OCI-LY7 (cell line): ENCODE measurements at regions not wholly inside any gene's neighbourhood (a gene's known extent, or its start where the extent isn't known, plus 50 kb on each side); places are given as distances from the start of the nearest gene placed in this dataset.

Experiments
- EZH2phosphoT487 ChIP-seq: fragments of 200-600 bp; sonication (generic); IDR thresholded peaks from 2 replicates; pipeline ENCODE4 v1.6.1; 2018; ENCODE audit warnings: low read depth, borderline replicate concordance, mild to moderate bottlenecking, mixed run types, antibody characterized with exemption, low read length, moderate library complexity, mixed read lengths
- TF ChIP-seq, protein P1 (sequence below): fragments of 200-600 bp; sonication (generic); conservative IDR thresholded peaks from 2 replicates; pipeline ENCODE4 v1.5.1; 2014; ENCODE audit warnings: mild to moderate bottlenecking, antibody characterized with exemption, low read length, moderate library complexity, mixed read lengths

DNA sequence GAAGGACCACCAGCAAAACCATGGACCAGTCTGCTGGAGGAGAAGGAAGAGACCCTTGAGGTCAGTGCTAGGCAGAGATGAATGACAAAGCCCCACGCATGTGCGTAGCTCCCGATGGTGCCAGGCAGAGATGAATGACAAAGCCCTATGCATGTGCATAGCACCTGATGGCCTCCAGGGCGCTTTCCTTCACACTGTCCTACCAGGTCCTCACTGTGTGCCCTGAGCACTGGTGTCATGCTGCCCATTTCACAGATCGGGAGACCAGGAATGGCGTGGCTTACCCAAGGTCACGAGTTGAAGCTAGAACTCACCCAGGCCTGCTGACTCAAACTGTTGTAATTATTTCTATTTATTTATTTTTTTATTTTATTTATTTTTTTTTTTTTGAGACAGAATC, 149.6 kb downstream of the KATNIP start:
- TF ChIP-seq, protein P1, sequence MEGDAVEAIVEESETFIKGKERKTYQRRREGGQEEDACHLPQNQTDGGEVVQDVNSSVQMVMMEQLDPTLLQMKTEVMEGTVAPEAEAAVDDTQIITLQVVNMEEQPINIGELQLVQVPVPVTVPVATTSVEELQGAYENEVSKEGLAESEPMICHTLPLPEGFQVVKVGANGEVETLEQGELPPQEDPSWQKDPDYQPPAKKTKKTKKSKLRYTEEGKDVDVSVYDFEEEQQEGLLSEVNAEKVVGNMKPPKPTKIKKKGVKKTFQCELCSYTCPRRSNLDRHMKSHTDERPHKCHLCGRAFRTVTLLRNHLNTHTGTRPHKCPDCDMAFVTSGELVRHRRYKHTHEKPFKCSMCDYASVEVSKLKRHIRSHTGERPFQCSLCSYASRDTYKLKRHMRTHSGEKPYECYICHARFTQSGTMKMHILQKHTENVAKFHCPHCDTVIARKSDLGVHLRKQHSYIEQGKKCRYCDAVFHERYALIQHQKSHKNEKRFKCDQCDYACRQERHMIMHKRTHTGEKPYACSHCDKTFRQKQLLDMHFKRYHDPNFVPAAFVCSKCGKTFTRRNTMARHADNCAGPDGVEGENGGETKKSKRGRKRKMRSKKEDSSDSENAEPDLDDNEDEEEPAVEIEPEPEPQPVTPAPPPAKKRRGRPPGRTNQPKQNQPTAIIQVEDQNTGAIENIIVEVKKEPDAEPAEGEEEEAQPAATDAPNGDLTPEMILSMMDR, result no peak
- no peak for TF ChIP-seq EZH2phosphoT487
